ENCODE measurements at regions not wholly inside any gene's neighbourhood (a gene's known extent, or its start where the extent isn't known, plus 50 kb on each side); places are given as distances from the start of the nearest gene placed in this dataset.

GRCh38 chr5:168204165-168204564 lies 87.3 kb upstream of the WWC1 start:
- no peak for DNase-seq

DNA sequence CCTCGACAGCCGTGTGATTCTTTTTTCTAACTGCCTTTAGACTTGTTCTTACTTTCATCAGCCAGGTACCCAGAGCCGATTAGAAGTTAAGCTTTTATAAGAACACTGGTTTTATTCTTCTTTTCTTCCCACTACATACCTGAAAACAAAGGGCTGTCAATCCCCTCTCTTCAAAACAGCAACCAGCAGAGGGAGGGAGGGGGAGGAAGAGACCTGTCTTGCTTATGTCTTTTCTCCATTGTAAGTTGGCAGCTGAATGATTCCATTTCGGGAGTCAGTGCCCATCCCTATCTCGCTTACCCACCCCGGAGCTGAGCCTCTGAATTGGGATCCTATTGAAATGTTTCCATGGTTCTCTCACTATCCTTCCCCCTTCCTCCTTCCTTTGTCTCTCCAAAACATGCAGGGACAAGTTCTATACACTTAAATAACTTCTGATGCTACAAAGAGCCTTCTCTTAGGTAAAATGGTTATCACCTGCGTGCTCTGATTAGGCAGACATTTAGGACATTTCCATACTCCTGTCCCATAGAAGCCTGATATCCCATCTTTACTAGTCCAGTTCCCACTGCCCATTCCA lies 83.9 kb upstream of the WWC1 start:
- DNase-seq = no peak

DNA sequence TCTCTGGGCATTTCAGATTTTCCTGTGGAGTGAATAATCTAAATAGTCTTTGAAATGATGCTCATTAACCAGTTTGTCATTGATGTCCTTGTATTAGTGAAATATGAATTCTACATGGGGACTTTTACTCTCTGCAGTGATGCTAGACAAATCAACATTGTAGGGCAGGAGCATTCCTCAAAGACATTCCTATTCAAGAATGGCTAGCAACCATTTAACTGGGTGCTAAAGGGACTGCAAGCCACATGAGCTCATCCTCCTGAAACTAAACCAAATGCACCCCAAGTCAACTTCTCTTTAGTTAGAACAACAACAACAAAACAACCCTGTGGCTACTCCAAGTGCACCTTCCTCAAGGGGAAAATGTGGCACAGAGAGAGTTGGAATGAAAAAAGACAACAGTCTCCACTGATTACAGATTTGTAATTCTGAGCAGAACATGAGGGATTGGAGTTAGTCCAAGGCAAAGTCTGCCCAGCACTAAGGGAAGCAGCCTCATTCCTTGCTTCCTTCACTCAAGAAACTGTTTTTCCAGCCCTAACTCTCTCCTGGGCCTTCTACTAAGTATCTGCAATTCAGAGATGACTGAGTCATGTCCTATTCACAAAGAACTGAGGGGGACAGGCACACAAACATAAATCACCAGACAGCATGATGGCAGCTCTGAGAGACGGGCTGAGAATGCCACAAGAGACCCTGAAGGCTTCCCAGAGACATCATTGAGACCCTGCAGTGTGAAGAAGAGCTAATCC lies 82.0 kb upstream of the WWC1 start:
- DNase-seq = no peak

DNA sequence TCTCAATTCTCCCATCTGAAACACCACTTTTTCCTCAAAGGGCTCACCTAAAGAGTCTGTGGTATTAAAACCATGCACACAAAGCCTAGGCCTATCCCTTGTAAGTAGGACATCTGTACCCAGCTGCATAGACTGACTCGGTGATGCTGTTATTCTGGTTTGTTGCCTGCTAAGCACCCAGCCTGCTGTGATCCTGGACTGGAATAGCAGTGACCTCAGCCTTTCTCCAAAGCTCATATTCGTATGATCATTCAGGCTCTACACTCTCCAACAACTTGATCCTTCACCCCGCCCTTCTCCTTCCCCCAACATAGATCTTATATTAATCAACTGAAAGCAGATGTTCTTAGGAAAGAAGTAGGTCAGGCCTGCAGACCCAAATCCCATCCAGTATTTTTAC lies 81.4 kb upstream of the WWC1 start:
- DNase-seq = no peak

- no peak for DNase-seq
Measured at GRCh38 chr5:168211245-168211644, 80.2 kb upstream of the WWC1 start.

DNA sequence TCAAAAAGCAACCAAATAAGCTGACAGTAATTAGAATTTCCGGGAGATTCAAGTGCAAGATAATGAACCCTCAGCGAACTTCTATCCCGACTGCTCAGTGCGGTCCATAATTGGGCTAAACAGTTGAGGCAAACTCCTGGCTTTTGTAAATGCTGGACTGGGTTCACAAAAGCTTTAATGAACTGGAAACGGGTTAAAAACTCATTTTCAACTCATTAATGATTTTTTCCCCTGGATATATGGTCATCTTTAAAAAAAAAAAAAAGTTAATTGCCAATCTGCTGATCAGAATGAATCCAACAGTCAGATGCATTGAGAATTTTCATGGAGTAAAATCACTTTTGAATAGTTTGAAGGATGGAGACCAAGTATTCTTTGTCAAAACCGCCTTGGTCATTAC lies 79.5 kb upstream of the WWC1 start:
- no peak for DNase-seq

GRCh38 chr5:168214071-168214470 lies 77.4 kb upstream of the WWC1 start:
- no peak for DNase-seq

DNA sequence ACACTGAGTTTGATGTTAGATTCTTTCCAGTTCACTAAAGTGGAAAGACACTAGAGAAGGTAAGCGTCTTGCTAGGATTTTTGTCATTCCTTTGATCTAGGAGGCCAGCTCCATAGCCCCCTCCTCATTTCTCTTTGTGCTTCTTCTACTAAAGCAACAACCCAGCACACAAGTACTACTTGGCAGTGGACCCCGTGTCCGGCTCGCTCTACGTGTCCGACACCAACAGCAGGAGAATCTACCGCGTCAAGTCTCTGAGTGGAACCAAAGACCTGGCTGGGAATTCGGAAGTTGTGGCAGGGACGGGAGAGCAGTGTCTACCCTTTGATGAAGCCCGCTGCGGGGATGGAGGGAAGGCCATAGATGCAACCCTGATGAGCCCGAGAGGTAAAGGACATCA lies 76.6 kb upstream of the WWC1 start:
- DNase-seq = no peak

- DNase-seq = peak; percentile 50
Measured at GRCh38 chr5:168215646-168216045, 75.8 kb upstream of the WWC1 start.

- no peak for DNase-seq
Measured at GRCh38 chr5:168216989-168217388, 74.5 kb upstream of the WWC1 start.

- no peak for DNase-seq
Measured at GRCh38 chr5:168217497-168217896, 73.9 kb upstream of the WWC1 start.

DNA sequence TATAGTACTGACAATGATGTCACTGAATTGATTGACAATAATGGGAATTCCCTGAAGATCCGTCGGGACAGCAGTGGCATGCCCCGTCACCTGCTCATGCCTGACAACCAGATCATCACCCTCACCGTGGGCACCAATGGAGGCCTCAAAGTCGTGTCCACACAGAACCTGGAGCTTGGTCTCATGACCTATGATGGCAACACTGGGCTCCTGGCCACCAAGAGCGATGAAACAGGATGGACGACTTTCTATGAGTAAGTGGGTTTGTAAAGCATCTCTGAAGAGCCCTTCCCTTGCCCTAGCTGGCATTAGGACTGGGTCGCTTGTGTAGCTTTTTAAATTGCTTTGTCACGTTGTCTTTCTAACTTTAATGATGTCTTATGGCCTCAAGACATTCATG lies 72.7 kb upstream of the WWC1 start:
- no peak for DNase-seq

- DNase-seq = peak; percentile 43
Measured at GRCh38 chr5:168219515-168220410, 71.7 kb upstream of the WWC1 start.

DNA sequence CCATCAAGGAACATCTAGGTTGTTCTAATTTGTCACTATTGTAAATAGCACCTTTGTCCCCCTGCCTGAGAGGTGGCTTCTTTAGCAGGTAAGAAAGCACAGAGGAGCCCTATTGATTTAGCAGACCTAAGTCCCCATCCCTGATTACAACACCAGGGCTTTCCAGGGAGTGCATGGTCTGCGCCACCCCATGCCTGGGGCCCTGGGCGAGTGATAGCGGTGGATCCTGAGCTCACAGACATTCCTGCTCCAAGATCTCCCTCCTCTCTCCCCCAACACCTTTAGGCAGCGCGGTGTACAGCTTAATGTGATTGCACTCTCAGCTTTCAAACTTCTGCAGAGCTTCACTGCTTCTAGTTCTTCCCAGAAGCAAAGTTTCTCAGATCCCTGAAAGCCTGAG lies 67.4 kb upstream of the WWC1 start:
- no peak for DNase-seq

GRCh38 chr5:168226012-168226411 lies 65.4 kb upstream of the WWC1 start:
- no peak for DNase-seq

GRCh38 chr5:168227001-168227400 lies 64.4 kb upstream of the WWC1 start:
- DNase-seq = no peak

DNA sequence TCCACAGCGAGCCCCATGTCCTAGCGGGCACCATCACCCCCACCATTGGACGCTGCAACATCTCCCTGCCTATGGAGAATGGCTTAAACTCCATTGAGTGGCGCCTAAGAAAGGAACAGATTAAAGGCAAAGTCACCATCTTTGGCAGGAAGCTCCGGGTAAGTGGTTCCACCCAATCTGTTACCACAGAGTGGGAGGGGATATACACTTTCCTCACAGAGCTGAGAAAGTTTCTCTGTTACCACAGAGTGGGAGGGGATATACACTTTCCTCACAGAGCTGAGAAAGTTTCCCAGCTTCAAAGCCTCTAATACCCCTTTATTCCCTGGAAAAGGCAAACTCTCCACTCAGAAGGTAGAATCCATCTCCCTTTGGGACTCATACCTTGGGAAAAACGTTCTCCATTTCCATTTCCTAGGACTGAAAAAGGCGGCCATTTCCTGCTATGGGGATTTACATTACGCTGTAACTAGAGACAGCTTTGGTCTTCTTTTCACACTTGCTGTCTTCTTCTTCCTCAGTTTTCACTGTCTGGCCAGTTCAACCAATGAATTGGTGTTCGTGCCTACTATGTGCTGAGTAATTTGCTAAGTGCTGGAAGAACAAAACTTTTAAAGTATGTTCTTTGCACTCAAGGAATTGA lies 63.4 kb upstream of the WWC1 start:
- DNase-seq = no peak

- DNase-seq = no peak
Measured at GRCh38 chr5:168228668-168229067, 62.8 kb upstream of the WWC1 start.

DNA sequence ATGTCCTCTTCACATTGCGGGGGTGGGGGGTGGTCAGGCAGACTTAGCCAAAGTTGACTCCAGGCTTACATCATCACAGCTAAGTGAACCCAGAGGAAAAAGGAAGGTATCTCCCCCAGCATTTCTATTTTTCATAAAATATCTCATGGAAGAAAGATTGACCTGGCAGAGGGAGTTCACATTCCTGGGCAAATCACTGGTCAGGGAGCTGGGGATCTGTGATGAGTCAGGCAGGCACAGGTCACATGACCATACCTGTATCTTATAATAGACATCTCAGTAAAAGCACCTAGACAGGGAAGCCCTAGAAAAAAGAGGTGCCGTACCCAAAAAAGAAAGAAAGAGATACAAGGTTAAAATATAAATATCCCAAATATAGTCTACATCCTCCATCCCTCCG lies 57.3 kb upstream of the WWC1 start:
- no peak for DNase-seq

GRCh38 chr5:168238463-168238862 lies 53.0 kb upstream of the WWC1 start:
- DNase-seq = no peak

DNA sequence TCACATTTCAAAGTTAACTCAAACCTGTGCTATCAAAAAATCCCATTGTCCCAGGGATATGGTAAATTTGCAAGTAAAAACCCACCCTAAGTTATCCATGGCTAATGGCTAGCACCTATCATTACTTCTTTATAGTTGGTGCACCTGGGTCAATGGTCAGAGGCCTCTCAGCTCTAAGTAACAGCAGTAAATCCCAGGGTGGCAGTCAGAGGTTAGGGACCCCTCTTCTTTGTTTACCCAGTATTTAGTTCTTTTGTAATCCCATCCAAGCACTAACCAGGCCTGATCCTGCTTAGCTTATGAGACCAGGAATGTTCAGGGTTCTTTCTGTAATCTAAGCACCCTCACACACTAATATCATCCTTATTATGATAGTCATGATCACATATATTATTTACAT lies 52.1 kb upstream of the WWC1 start:
- no peak for DNase-seq

All from COR-L47 (cell line).